Testis (tissue), 2 donors: ENCODE measurements at regions not wholly inside any gene's neighbourhood (a gene's known extent, or its start where the extent isn't known, plus 50 kb on each side); places are given as distances from the start of the nearest gene placed in this dataset.

Source experiments
- DNase-seq: peaks from one replicate; pipeline ENCODE4 v3.0.0-alpha.2; 2019
- H3K27ac ChIP-seq, 2 donors: fragments of 200-600 bp; sonication (generic); one replicate each; pipeline ENCODE4 v1.5.1; 2019
- H3K27me3 ChIP-seq: fragments of 200-600 bp; sonication (generic); one replicate; pipeline ENCODE4 v1.5.1; 2019
- H3K36me3 ChIP-seq: fragments of 200-600 bp; sonication (generic); one replicate; pipeline ENCODE4 v1.5.1; 2017; ENCODE audit warnings: low read depth; ENCODE audit errors: missing control alignments
- H3K4me1 ChIP-seq: fragments of 200-600 bp; sonication (generic); one replicate; pipeline ENCODE4 v1.5.1; 2019
- H3K4me3 ChIP-seq, 2 donors: fragments of 200-600 bp; sonication (generic); one replicate each; pipeline ENCODE4 v1.5.1; 2017 to 2019
- H3K9me3 ChIP-seq: fragments of 200-600 bp; sonication (generic); one replicate; pipeline ENCODE4 v1.5.1; 2017
- CTCF ChIP-seq, 3 experiments: fragments of 450-650 bp in 2 of 3; fragments of 200-600 bp in 1 of 3; sonication (generic) in 1 of 3; IDR thresholded peaks; one replicate each; pipeline ENCODE4 v1.5.1; 2016 to 2019; ENCODE audit warnings: antibody characterized with exemption in 3 of 3, mild to moderate bottlenecking in 2 of 3, moderate library complexity in 1 of 3
- POLR2A ChIP-seq: fragments of 450-650 bp; IDR thresholded peaks from one replicate; pipeline ENCODE4 v1.6.1; 2017; ENCODE audit warnings: antibody characterized with exemption, mild to moderate bottlenecking, moderate library complexity
- WGBS, 2 donors: methylation state at CpG; one replicate each; pipeline ENCODE4 v1.1.5; 2018; 5-methylcytosine and 5-hydroxymethylcytosine counted together
- intact Hi-C: fragments of 100-400 bp; cut with DNase I; formaldehyde crosslinking; loops from one replicate; pipeline ENCODE4 v1.15.1; 2023; ENCODE audit warnings: low total_unique reads

DNA sequence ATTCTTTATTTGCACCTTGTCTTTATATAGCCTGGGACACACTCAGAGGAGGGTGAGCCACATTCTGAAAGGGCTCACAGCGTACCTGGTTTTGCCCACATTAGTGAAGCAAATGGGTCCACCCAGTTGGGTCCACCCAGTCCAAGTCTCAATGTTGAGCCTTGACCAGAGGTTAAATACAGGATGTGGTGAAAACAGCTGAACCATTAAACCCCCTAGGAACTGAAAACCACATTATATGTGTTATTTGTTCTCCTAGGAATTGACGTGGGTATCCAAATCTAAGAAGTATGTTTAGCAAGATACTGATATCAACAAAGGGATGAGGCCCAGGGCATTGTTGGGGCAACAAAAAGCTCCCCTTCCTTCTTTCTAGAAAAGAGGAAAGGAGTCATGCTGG is 83.8 kb downstream of the SETD4 start:
- intact Hi-C loops: no loop called here
- 78 to 95% methylated on average over 2 of the region's 2 CpGs for WGBS, 2 donors
- H3K4me3 ChIP-seq: no peak overlapping the region
- H3K27ac ChIP-seq: no peak overlapping the region
- H3K9me3 ChIP-seq: no peaks in the 10 kb centered on the region
- H3K4me1 ChIP-seq: no peaks in the 10 kb centered on the region
- DNase-seq: no peak
- H3K36me3 ChIP-seq: no peaks in the 10 kb centered on the region
- H3K27me3 ChIP-seq: no peaks in the 10 kb centered on the region
- TF ChIP-seq CTCF (IDR thresholded peaks at IDR 0.05) (no peak), POLR2A (no peak)

GRCh38 chr21:35974775-35975174 is 85.6 kb downstream of the SETD4 start:
- no peaks in the 10 kb centered on the region for H3K9me3 ChIP-seq
- H3K36me3 ChIP-seq: no peaks in the 10 kb centered on the region
- no peak overlapping the region for H3K27ac ChIP-seq
- DNase-seq: no peak
- intact Hi-C loops: no loop called here
- H3K27me3 ChIP-seq: no peaks in the 10 kb centered on the region
- H3K4me1 ChIP-seq: no peaks in the 10 kb centered on the region
- WGBS, 2 donors: 51 to 60% methylated on average over 11 of the region's 11 CpGs
- TF ChIP-seq POLR2A (no peak), CTCF (IDR thresholded peaks at IDR 0.05) (no peak)
- no peak overlapping the region for H3K4me3 ChIP-seq

DNA sequence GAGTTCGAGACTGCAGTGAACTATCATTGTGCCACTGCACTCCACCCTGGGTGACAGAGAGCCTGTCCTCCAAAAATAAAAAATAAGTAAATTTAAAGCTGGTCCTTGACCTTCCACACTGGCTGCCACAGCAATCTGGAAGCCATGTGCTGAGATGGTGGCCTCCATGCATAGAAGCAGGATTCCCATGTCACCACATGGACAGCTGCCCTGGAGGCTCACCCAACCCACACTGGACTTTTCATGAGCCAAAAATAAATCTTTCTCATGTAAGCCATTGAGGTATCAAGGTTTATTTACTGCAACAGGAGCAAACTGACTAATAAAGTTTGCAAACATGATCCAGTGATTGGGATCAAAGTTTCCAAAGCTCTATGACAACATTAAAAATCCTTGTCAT is 88.5 kb downstream of the SETD4 start:
- no peaks in the 10 kb centered on the region for H3K4me1 ChIP-seq
- no peaks in the 10 kb centered on the region for H3K27me3 ChIP-seq
- no peaks in the 10 kb centered on the region for H3K36me3 ChIP-seq
- H3K4me3 ChIP-seq: no peak overlapping the region
- 95 to 100% methylated on average over 1 of the region's 1 CpG for WGBS, 2 donors
- no peak for DNase-seq
- H3K9me3 ChIP-seq: no peaks in the 10 kb centered on the region
- H3K27ac ChIP-seq: no peak overlapping the region
- TF ChIP-seq CTCF (IDR thresholded peaks at IDR 0.05) (no peak), POLR2A (no peak)
- intact Hi-C loops: no loop called here

DNA sequence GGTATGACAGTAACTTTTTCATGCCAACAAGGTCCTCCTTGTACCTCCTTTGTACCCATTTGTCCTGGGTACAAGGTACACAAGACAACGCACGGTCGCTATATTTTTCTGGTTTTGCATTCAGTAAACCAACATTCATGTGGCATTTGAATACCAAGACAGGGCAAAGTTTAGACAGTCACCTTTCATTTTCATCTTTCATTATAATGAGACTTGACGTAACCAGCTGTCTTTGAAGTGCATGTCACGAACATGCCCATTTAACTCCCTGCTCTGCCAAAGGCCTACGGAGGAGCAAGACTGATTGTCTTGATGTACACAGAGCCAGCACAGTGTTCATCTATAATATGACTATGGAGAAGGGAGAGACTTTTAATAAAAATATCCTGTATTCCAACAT is 91.0 kb downstream of the SETD4 start:
- Histone ChIP-seq H3K27me3 (no peaks in the 10 kb centered on the region), H3K36me3 (no peaks in the 10 kb centered on the region), H3K9me3 (no peaks in the 10 kb centered on the region), H3K27ac (no peak overlapping the region), H3K4me3 (no peak overlapping the region), H3K4me1 (no peaks in the 10 kb centered on the region)
- DNase-seq: no peak
- intact Hi-C loops: no loop called here
- TF ChIP-seq POLR2A (no peak), CTCF (IDR thresholded peaks at IDR 0.05) (no peak)
- WGBS, 2 donors: 92 to 93% methylated on average over 6 of the region's 6 CpGs

DNA sequence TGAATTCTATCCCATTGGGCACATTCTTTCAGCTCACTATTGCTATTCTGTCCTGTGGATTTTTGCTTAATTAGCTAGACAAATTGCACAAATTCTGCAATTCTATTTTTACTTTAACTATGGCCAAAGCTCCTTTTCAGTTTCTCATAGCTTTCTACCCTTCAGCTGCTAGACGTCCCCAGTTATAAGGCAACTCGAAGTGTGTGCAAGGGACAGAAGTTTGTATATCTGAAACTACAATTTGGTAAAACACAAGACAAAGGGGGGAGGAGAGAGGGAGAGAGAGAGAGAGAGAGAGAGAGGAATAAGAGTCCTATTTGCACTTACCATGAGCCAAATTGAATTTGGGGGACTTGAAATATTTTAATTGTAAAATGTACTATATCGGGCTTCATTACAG is 91.8 kb downstream of the SETD4 start:
- Histone ChIP-seq H3K9me3 (no peaks in the 10 kb centered on the region), H3K36me3 (no peaks in the 10 kb centered on the region), H3K4me3 (no peak overlapping the region), H3K27ac (no peak overlapping the region), H3K27me3 (no peaks in the 10 kb centered on the region), H3K4me1 (no peaks in the 10 kb centered on the region)
- no peak for DNase-seq
- no peak for TF ChIP-seq POLR2A
- no peak for TF ChIP-seq CTCF (IDR thresholded peaks at IDR 0.05)
- 84 to 89% methylated on average over 3 of the region's 3 CpGs for WGBS, 2 donors
- intact Hi-C loops: no loop called here
